GM19455 (cell line): ENCODE measurements at regions not wholly inside any gene's neighbourhood (a gene's known extent, or its start where the extent isn't known, plus 50 kb on each side); places are given as distances from the start of the nearest gene placed in this dataset.
A peak's percentile ranks its signal among the peaks of the same experiment; 100 is the strongest.
"Not testable (repeated sequence)": the region's sequence is repeated elsewhere in the genome, so short reads cannot be mapped to it uniquely, and the experiment has no call there.

ENCODE experiments used
- ATAC-seq: cut with Tn5 transposase; IDR thresholded peaks from one replicate; pipeline ENCODE4 v1.9.1; 2021; ENCODE audit not compliant: unreplicated experiment

GRCh38 chrY:23361897-23362296 lies 142.6 kb downstream of the DAZ2 start:
- not testable (repeated sequence) for ATAC-seq

GRCh38 chrY:23363239-23363997 lies 144.1 kb downstream of the DAZ2 start:
- ATAC-seq = not testable (repeated sequence)

GRCh38 chrY:23364174-23364573 lies 144.8 kb downstream of the DAZ2 start:
- not testable (repeated sequence) for ATAC-seq

- ATAC-seq = not testable (repeated sequence)
Observed at GRCh38 chrY:23397132-23397531, 177.8 kb downstream of the DAZ2 start.

- not testable (repeated sequence) for ATAC-seq
Observed at GRCh38 chrY:23401280-23401679, 181.9 kb downstream of the DAZ2 start.

GRCh38 chrY:23401818-23402217 lies 182.5 kb downstream of the DAZ2 start:
- not testable (repeated sequence) for ATAC-seq

GRCh38 chrY:23415955-23416354 lies 196.6 kb downstream of the DAZ2 start:
- ATAC-seq = not testable (repeated sequence)

GRCh38 chrY:23429264-23429663 lies 209.9 kb downstream of the DAZ2 start:
- not testable (repeated sequence) for ATAC-seq

- ATAC-seq = peak; percentile 77
Observed at GRCh38 chrY:23444742-23445141, 225.4 kb downstream of the DAZ2 start.

GRCh38 chrY:23445225-23445624 lies 225.9 kb downstream of the DAZ2 start:
- not testable (repeated sequence) for ATAC-seq

GRCh38 chrY:23455647-23456046 lies 236.3 kb downstream of the DAZ2 start:
- not testable (repeated sequence) for ATAC-seq

- ATAC-seq = not testable (repeated sequence)
Observed at GRCh38 chrY:23502883-23503282, 283.6 kb downstream of the DAZ2 start.
